ENCODE measurements at regions not wholly inside any gene's neighbourhood (a gene's known extent, or its start where the extent isn't known, plus 50 kb on each side); places are given as distances from the start of the nearest gene placed in this dataset.

- no peaks in the 10 kb centered on the region for H3K36me3 ChIP-seq
- intact Hi-C loops (cut with DNase I), result no loop called here
- no peak for TF ChIP-seq CTCF (IDR thresholded peaks at IDR 0.05)
These were observed 454.1 kb upstream of the IL12A start for GRCh38 chr3:159534496-159534895.

GRCh38 chr3:159536876-159537275, 451.8 kb upstream of the IL12A start:
- no peaks in the 10 kb centered on the region for H3K36me3 ChIP-seq
- no peaks in the 10 kb centered on the region for H3K27me3 ChIP-seq
- no peak overlapping the region for H3K27ac ChIP-seq
- DNase-seq (no peak), ATAC-seq (no peak)
- no peak for TF ChIP-seq CTCF (IDR thresholded peaks at IDR 0.05)
- 88 to 94% methylated on average over 1 of the region's 1 CpG for WGBS, 2 donors
- H3K9me3 ChIP-seq, result no peaks in the 10 kb centered on the region
- no peaks in the 10 kb centered on the region for H3K4me1 ChIP-seq
- intact Hi-C loops (cut with DNase I), result no loop called here
- H3K4me3 ChIP-seq, result no peak overlapping the region

More at GRCh38 chr3:159534496-159534895, 454.1 kb upstream of the IL12A start:
- DNase-seq (no peak), ATAC-seq (no peak)
- WGBS, 2 donors, result 70 to 73% methylated on average over 3 of the region's 3 CpGs
- no peaks in the 10 kb centered on the region for H3K9me3 ChIP-seq
- no peaks in the 10 kb centered on the region for H3K4me1 ChIP-seq
- H3K4me3 ChIP-seq, result no peak overlapping the region
- no peak overlapping the region for H3K27ac ChIP-seq
- H3K27me3 ChIP-seq, result no peaks in the 10 kb centered on the region

GRCh38 chr3:159538507-159538906, 450.1 kb upstream of the IL12A start:
- intact Hi-C loops (cut with DNase I), result no loop called here
- 91% methylated on average over 1 of the region's 1 CpG for WGBS, 2 donors
- Histone ChIP-seq H3K36me3 (no peaks in the 10 kb centered on the region), H3K9me3 (no peaks in the 10 kb centered on the region), H3K4me1 (no peaks in the 10 kb centered on the region), H3K27me3 (no peaks in the 10 kb centered on the region), H3K4me3 (no peak overlapping the region), H3K27ac (no peak overlapping the region)
- no peak for TF ChIP-seq CTCF (IDR thresholded peaks at IDR 0.05)
- DNase-seq (no peak), ATAC-seq (no peak)

- H3K4me1 ChIP-seq, result no peaks in the 10 kb centered on the region
- no peaks in the 10 kb centered on the region for H3K36me3 ChIP-seq
- intact Hi-C loops (cut with DNase I), result no loop called here
- no peak overlapping the region for H3K4me3 ChIP-seq
- H3K27ac ChIP-seq, result no peak overlapping the region
- ATAC-seq (no peak), DNase-seq (no peak)
- H3K27me3 ChIP-seq, result no peaks in the 10 kb centered on the region
- WGBS, 2 donors, result 68 to 78% methylated on average over 2 of the region's 2 CpGs
- H3K9me3 ChIP-seq, result no peaks in the 10 kb centered on the region
- no peak for TF ChIP-seq CTCF (IDR thresholded peaks at IDR 0.05)
These were observed 447.6 kb upstream of the IL12A start for GRCh38 chr3:159540882-159541495.
